OCI-LY7 (cell line): ENCODE measurements at regions not wholly inside any gene's neighbourhood (a gene's known extent, or its start where the extent isn't known, plus 50 kb on each side); places are given as distances from the start of the nearest gene placed in this dataset.

ENCODE experiments used
- CTCF ChIP-seq: fragments of 200-600 bp; sonication (generic); conservative IDR thresholded peaks from 2 replicates; pipeline ENCODE4 v1.5.1; 2014; ENCODE audit warnings: mild to moderate bottlenecking, antibody characterized with exemption, low read length, moderate library complexity, mixed read lengths
- EZH2phosphoT487 ChIP-seq: fragments of 200-600 bp; sonication (generic); IDR thresholded peaks from 2 replicates; pipeline ENCODE4 v1.6.1; 2018; ENCODE audit warnings: low read depth, borderline replicate concordance, mild to moderate bottlenecking, mixed run types, antibody characterized with exemption, low read length, moderate library complexity, mixed read lengths

DNA sequence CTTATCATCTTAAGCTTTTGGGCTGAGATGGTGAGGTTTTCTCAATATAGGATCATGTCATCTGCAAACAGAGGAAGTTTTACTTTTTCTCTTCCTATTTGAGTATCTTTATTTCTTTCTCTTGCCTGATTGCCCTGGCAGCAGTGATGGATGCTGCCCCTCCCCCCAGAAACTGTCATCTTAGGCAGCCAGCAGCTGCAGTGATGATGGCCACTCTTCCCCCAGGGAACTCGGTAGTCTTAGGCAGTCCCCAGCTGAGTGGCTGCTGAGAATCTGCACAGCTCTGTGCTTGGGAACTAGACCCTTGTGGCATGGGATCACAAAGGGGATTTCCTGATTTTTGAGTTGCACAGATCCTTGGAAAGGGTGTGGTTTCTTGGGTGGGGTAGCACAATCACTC lies 791.1 kb upstream of the ALCAM start:
- TF ChIP-seq CTCF (no peak), EZH2phosphoT487 (no peak)
